RWPE1 (cell line): ENCODE measurements at regions not wholly inside any gene's neighbourhood (a gene's known extent, or its start where the extent isn't known, plus 50 kb on each side); places are given as distances from the start of the nearest gene placed in this dataset.

Experiments
- CTCF ChIA-PET: fragments of 350-600 bp; sonication (Branson Sonifier 250); formaldehyde crosslinking; extraction: SDS; loops from one replicate; lab custom pipeline; 2021; lab: Yijun Ruan, JAX
- POLR2A ChIA-PET: fragments of 400-600 bp; formaldehyde crosslinking; extraction: SDS; loops from one replicate; lab custom pipeline; 2020; ENCODE audit warnings: antibody characterized with exemption; ENCODE audit not compliant: low non-redundant PET; lab: Yijun Ruan, JAX
- DNase-seq: peaks from one replicate; pipeline ENCODE4 v3.0.0; 2012; ENCODE audit warnings: low spot score
- H3K27ac ChIP-seq: fragments of 450-650 bp; 2 replicates; pipeline ENCODE4 v1.5.1; 2017
- TF ChIP-seq, protein P1 (sequence below): fragments of 450-650 bp; conservative IDR thresholded peaks from 2 replicates; pipeline ENCODE4 v1.5.1; 2017; ENCODE audit warnings: low read depth, mild to moderate bottlenecking

DNA sequence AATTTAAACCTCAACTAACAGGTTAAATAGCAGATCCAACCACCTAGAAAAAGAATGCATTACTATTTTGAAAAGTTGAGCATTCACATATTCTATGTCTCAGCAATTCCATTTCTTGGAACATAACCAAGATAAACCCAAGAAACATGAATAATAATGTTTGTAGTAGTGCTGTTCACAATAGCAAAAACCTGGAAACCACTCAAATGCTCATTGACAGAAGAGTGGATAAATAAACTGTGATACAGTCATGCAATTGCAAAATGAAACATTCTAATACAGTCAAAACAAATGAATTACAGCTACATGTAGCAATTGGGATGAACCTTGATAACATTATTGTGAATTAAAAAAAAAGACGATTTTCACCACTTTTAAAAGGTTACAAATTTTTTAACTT, 162.8 kb upstream of the TMEM45B start:
- TF ChIP-seq, protein P1, sequence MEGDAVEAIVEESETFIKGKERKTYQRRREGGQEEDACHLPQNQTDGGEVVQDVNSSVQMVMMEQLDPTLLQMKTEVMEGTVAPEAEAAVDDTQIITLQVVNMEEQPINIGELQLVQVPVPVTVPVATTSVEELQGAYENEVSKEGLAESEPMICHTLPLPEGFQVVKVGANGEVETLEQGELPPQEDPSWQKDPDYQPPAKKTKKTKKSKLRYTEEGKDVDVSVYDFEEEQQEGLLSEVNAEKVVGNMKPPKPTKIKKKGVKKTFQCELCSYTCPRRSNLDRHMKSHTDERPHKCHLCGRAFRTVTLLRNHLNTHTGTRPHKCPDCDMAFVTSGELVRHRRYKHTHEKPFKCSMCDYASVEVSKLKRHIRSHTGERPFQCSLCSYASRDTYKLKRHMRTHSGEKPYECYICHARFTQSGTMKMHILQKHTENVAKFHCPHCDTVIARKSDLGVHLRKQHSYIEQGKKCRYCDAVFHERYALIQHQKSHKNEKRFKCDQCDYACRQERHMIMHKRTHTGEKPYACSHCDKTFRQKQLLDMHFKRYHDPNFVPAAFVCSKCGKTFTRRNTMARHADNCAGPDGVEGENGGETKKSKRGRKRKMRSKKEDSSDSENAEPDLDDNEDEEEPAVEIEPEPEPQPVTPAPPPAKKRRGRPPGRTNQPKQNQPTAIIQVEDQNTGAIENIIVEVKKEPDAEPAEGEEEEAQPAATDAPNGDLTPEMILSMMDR: no peak
- POLR2A ChIA-PET: interaction anchor here (0.7 kb wide), 1 partner anchor 30 kb away, joined by 3 read pairs; no protein-coding TSS in a partner anchor
- H3K27ac ChIP-seq: peak overlapping the region; percentile 75
- CTCF ChIA-PET: interaction anchor here (0.6 to 0.7 kb wide), 3 partner anchors 59 to 1342 kb away, joined by 3 to 5 read pairs (median 3); no protein-coding TSS in a partner anchor
- peak; percentile 38 for DNase-seq

GRCh38 chr11:129655247-129655832, 160.3 kb upstream of the TMEM45B start:
- no peak for DNase-seq
- H3K27ac ChIP-seq: no peak overlapping the region
- TF ChIP-seq, protein P1: no peak
- ChIA-PET CTCF (no interaction called here), POLR2A (no interaction called here)

- TF ChIP-seq, protein P1: no peak
- CTCF ChIA-PET: no interaction called here
Measured at GRCh38 chr11:129657866-129658525, 157.7 kb upstream of the TMEM45B start.

DNA sequence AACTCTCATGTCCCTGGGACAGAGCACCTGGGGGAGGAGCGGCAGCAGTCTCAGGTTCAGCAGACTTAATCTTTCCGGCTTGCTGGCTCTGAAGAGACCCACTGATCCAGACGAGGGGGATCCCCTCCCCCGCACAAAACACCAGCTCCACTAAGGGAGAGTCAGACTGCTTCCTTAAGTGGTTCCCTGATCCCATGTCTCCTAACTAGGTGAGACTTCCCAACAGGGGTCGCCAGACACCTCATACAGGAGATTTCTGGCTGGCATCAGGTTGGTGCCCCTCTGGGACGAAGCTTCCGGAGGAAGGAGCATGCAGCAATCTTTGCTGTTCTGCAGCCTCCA, 157.2 kb upstream of the TMEM45B start:
- ChIA-PET POLR2A (no interaction called here), CTCF (no interaction called here)
- TF ChIP-seq, protein P1: no peak
- H3K27ac ChIP-seq: no peak overlapping the region
- no peak for DNase-seq

More at GRCh38 chr11:129657866-129658525, 157.7 kb upstream of the TMEM45B start:
- no peak overlapping the region for H3K27ac ChIP-seq
- DNase-seq: no peak
- POLR2A ChIA-PET: no interaction called here

DNA sequence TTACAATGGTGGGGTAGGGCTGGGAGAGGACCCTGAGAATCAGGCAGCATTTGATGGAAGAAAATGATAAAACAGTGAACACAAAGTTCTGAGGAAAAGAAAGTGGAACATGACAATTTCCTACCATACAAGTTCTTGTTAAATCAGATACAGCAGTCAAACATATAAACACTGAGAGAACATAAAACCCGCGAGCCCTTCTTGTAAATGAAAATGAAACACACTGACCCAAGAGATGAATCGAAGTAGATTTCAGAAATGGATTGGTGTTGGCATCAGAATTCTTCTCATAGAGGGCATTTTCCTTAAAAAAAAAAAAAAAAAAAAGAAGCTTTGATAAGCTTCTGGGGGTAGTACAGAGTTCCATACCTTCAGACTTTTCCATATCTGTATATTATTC, 134.7 kb upstream of the TMEM45B start:
- TF ChIP-seq, protein P1: no peak
- POLR2A ChIA-PET: no interaction called here
- H3K27ac ChIP-seq: no peak overlapping the region
- no peak for DNase-seq
- CTCF ChIA-PET: interaction anchor here (0.8 kb wide), 1 partner anchor 15 kb away, joined by 6 read pairs; no protein-coding TSS in a partner anchor

- ChIA-PET POLR2A (no interaction called here), CTCF (interaction anchor here (0.8 kb wide), 1 partner anchor 14 kb away, joined by 6 read pairs; no protein-coding TSS in a partner anchor)
- TF ChIP-seq, protein P1: no peak
- no peak overlapping the region for H3K27ac ChIP-seq
- DNase-seq: no peak
Measured at GRCh38 chr11:129681344-129682114, 134.1 kb upstream of the TMEM45B start.
